ENCODE measurements at regions not wholly inside any gene's neighbourhood (a gene's known extent, or its start where the extent isn't known, plus 50 kb on each side); places are given as distances from the start of the nearest gene placed in this dataset.

DNA sequence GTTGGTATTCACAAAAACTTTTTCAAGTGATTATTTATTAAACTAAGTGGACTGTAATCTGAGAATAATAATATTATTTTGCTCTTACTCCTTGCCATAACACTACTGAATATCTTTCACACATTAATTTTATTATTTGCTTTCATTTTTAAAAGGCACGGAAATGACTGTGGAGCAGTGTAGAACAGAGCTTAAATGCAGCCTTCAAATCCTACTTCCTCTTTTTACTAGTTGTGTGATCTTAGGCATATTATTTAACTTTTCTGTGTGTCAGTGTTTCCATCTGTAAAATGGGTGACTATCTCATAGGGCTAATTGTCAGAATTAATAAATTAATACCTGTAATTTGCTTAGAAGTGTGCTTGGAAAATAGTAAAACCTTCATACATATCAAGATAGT lies 55.5 kb upstream of the SLC8A1 start:
- Mint-ChIP-seq H3K27ac (no peak overlapping the region), H3K4me1 (no peaks in the 10 kb centered on the region)

DNA sequence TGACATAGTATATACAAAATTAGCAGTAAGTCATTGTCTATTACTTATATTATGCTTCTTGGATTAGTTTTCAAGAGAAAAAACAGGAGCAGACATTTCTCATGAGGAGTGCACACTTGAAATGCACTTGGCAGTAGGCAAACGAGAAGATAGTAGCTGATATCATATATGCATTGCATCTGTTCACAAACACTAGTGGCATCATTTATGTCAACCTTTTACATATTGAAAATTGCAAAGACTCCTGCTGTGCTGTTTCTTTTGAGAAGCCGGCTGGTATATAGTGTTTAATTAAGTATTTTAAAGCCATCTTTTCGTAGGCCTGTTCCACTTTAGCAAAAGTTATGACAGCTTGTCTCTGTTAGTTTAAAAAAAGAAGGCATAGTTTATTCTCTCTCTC lies 58.4 kb upstream of the SLC8A1 start:
- Mint-ChIP-seq H3K4me1 (no peaks in the 10 kb centered on the region), H3K4me3 (no peak overlapping the region), H3K27ac (no peak overlapping the region), H3K27me3 (ENCODE audit: low read depth in 3 of 3) (peaks cover 0 to 2% (median 0%) of the 10 kb centered on the region in 3 donors), H3K9me3 (peaks cover 0 to 11% (median 4%) of the 10 kb centered on the region in 6 donors), H3K36me3 (no peaks in the 10 kb centered on the region)
- DNase-seq, result no peak

More for the DNA sequence above, 55.5 kb upstream of the SLC8A1 start:
- no peak for DNase-seq
- no peak overlapping the region for H3K4me3 Mint-ChIP-seq
- peaks cover 0 to 11% (median 4%) of the 10 kb centered on the region in 6 donors for H3K9me3 Mint-ChIP-seq
- H3K27me3 Mint-ChIP-seq (ENCODE audit: low read depth in 3 of 3), result peaks cover 0 to 3% (median 3%) of the 10 kb centered on the region in 3 donors
- no peaks in the 10 kb centered on the region for H3K36me3 Mint-ChIP-seq

DNA sequence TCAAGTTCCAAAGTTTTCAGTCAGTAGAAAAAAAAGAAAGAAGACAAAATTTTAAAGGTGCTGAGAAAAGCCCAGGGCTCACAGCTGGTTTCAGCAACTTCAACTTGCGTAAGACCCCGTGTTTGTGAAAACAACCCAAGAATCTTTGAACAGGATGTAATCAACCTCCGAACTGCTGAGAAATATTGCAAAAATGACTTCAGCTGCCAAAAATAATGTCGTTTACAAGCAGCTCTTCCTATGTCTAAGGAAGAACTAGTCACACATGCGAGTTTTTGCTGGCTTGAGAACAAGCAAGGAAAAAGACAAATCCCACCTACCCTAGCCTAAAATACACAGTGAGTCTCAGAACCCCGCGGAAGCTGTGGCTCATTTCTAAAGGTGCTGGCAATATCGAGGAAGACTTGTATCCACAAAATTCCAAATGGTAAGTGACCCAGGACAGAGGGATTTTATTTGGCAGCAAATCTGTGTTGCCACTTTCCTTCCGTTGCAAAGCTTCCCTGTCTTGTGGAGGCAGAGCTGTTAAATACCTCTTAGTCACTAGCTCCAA lies 59.8 kb upstream of the SLC8A1 start:
- no peaks in the 10 kb centered on the region for H3K36me3 Mint-ChIP-seq
- peaks cover 0 to 4% (median 0%) of the 10 kb centered on the region in 3 donors for H3K27me3 Mint-ChIP-seq (ENCODE audit: low read depth in 3 of 3)
- H3K27ac Mint-ChIP-seq, result no peak overlapping the region
- H3K9me3 Mint-ChIP-seq, result peaks cover 0 to 11% (median 4%) of the 10 kb centered on the region in 6 donors
- H3K4me3 Mint-ChIP-seq, result no peak overlapping the region
- DNase-seq, result no peak
- H3K4me1 Mint-ChIP-seq, result no peaks in the 10 kb centered on the region

DNA sequence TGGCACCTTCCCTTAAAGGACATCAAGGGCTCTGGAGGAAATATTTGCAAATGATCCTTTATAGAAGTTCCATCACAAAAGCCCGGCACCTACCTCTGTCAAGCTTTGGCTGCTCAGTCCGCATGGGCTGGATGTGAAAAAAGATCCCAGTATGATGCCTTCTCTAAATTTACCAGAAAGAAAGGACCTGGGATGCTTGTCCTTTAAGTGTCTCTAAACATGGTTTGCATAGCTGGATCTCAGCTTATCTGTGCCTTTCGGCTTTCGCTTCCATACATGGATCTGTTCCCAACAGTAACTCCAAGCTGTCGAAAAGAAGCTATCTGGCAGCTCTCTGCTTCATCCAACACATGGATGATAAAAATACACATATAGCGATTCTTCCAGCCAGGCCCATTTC lies 60.4 kb upstream of the SLC8A1 start:
- H3K4me1 Mint-ChIP-seq, result no peaks in the 10 kb centered on the region
- H3K27ac Mint-ChIP-seq, result no peak overlapping the region
- H3K4me3 Mint-ChIP-seq, result no peak overlapping the region
- no peaks in the 10 kb centered on the region for H3K36me3 Mint-ChIP-seq
- DNase-seq, result no peak
- peaks cover 0 to 4% (median 1%) of the 10 kb centered on the region in 3 donors for H3K27me3 Mint-ChIP-seq (ENCODE audit: low read depth in 3 of 3)
- H3K9me3 Mint-ChIP-seq, result peaks cover 0 to 11% (median 4%) of the 10 kb centered on the region in 6 donors

DNA sequence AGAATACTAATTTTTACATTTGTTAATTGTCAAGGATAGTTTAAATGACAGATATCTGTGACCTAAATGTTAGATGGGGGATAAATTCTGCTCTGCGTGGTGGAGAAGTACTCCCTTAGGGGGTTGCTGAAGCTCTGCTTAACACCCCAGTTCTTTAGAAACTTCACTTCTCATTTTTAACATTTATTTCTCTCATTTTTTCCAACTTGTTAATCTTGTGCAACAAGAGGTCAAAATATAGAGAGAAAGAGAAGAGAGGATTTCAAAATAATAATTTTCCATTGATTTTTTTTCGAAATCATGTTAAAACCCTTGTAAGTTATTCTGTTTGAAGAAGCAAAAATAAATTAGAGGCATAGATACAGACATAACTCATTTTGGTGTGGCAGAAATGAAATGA lies 61.3 kb upstream of the SLC8A1 start:
- Mint-ChIP-seq H3K27ac (no peak overlapping the region), H3K27me3 (ENCODE audit: low read depth in 3 of 3) (peaks cover 0 to 6% (median 1%) of the 10 kb centered on the region in 3 donors), H3K4me3 (no peak overlapping the region), H3K4me1 (no peaks in the 10 kb centered on the region), H3K9me3 (peaks cover 0 to 11% (median 5%) of the 10 kb centered on the region in 6 donors), H3K36me3 (no peaks in the 10 kb centered on the region)
- DNase-seq, result no peak

DNA sequence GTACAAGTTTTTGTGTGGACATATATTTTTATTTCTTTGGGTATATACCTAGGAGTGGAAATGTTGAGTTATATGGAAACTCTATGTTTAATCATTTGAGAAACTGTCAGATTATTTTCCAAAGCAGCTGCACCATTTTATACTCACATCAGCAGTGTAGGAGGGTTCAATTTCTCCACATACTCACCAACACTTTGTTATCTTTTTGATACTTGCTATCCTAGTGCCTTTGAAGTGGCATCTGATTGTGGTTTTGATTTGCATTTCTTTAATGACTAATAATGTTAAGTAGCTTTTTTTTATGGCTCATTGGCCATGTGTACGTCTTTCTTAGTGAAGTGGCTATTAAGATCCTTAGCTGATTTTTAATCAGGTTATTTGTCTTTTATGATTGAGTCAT lies 64.7 kb upstream of the SLC8A1 start:
- Mint-ChIP-seq H3K27me3 (ENCODE audit: low read depth in 3 of 3) (peaks cover 0 to 4% (median 1%) of the 10 kb centered on the region in 3 donors), H3K27ac (no peak overlapping the region), H3K4me1 (no peaks in the 10 kb centered on the region), H3K9me3 (peaks cover 1 to 18% (median 2%) of the 10 kb centered on the region in 6 donors), H3K36me3 (no peaks in the 10 kb centered on the region), H3K4me3 (no peak overlapping the region)
- DNase-seq, result no peak

DNA sequence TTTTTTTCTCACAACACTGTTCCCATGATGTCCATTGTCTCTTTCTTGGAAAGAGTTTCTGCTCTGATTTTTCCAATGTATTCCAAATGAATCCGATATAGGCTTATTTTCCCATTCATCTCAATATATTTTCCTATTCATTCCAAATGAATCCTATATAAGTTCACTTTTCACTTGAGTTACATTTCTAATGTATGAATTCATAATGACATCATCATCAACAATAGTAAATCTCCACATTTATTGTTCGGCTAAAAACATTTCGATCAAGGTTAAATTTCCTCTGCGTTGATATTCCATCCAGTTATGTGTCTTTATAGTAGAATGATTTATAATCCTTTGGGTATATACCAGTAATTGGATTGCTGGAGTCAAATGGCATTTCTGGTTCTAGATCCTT lies 76.7 kb upstream of the SLC8A1 start:
- Mint-ChIP-seq H3K36me3 (no peaks in the 10 kb centered on the region), H3K4me1 (no peaks in the 10 kb centered on the region), H3K4me3 (no peak overlapping the region), H3K27me3 (ENCODE audit: low read depth in 3 of 3) (no peaks in the 10 kb centered on the region), H3K9me3 (peaks cover 0 to 28% (median 15%) of the 10 kb centered on the region in 6 donors), H3K27ac (no peak overlapping the region)
- DNase-seq, result no peak

DNA sequence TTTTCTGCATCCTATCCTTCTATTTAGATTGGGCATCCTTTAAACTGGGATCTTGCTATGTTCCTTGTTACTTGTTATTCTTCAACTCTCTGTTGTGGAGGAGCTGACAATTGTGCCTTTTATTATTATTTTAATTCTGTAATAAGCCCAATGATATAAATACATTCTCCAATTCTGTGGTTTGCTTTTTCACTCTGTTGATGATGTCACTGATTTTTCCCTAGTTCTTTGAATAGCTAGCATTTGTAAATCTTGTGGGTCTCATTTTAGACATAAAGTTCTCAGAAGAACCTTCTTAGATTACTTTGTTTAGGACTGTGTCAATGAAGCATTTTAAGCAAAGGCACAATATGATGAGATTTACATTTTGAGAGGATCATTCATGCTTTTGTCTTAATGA lies 79.5 kb upstream of the SLC8A1 start:
- no peak overlapping the region for H3K4me3 Mint-ChIP-seq
- DNase-seq, result no peak
- H3K27me3 Mint-ChIP-seq (ENCODE audit: low read depth in 3 of 3), result no peaks in the 10 kb centered on the region
- no peaks in the 10 kb centered on the region for H3K4me1 Mint-ChIP-seq
- no peak overlapping the region for H3K27ac Mint-ChIP-seq
- peaks cover 0 to 28% (median 15%) of the 10 kb centered on the region in 6 donors for H3K9me3 Mint-ChIP-seq
- H3K36me3 Mint-ChIP-seq, result no peaks in the 10 kb centered on the region

DNA sequence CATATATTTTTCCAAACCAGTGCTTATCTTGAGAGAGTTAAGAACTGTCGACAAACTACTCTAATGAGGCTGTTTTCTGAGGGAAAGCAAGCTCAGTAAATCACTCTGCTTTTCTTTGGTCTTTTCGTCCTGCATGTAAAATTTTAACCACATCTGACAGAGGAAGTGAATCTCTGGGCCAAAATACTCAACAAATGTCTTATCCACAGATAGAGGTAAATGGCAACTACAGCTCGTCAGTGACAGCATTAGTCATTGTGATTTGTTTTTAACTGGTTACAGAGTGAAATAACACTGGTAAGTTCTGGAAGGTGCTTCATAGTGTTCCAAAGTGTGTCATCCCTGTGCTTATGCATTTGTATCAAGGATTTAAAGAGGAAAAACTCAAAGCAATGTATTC lies 82.6 kb upstream of the SLC8A1 start:
- H3K4me3 Mint-ChIP-seq, result no peak overlapping the region
- peaks cover 0 to 1% (median 0%) of the 10 kb centered on the region in 3 donors for H3K27me3 Mint-ChIP-seq (ENCODE audit: low read depth in 3 of 3)
- H3K9me3 Mint-ChIP-seq, result peaks cover 0 to 11% (median 4%) of the 10 kb centered on the region in 6 donors
- H3K4me1 Mint-ChIP-seq, result no peaks in the 10 kb centered on the region
- H3K27ac Mint-ChIP-seq, result no peak overlapping the region
- DNase-seq, result no peak
- no peaks in the 10 kb centered on the region for H3K36me3 Mint-ChIP-seq

DNA sequence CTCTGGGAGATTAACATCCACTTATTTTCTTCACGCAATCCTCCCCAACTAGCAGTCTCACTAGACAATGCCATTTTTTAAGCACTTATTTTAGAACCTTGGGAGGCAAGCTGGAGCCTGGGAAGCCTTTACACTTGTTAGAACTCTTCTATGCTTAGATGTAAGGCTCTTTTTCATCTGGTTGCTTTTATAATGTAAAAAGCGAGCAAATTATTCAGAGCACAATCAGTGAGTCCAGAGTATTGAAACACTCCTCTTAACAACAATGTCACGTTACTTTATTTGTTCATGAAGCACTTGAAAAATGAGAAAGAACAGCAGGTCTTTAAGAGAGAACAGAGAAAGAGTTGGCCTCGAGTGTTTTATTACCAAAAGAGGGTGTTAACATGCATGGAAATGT lies 84.1 kb upstream of the SLC8A1 start:
- H3K4me1 Mint-ChIP-seq, result no peaks in the 10 kb centered on the region
- no peak overlapping the region for H3K4me3 Mint-ChIP-seq
- H3K27me3 Mint-ChIP-seq (ENCODE audit: low read depth in 3 of 3), result peaks cover 0 to 2% (median 0%) of the 10 kb centered on the region in 3 donors
- peaks cover 0 to 6% (median 3%) of the 10 kb centered on the region in 6 donors for H3K9me3 Mint-ChIP-seq
- no peak overlapping the region for H3K27ac Mint-ChIP-seq
- H3K36me3 Mint-ChIP-seq, result no peaks in the 10 kb centered on the region
- no peak for DNase-seq

DNA sequence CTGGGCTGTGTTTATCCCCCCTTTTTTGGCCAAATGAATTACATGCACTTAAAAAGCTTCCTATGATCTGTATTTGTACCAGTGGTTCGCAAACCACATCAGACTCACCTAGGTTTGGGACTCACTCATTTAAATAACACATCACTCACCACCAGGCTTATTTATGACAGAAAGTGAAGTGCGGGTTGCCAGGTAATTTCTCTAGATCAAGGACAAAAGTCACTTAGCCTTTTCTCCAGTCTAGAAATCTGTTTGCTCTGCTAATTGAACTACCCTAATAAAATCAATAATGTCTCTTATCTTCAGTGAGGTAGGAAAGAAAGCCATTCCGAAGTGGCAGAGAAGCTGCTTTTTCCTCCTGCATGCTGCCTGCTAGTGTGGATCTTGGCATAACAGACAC lies 88.1 kb upstream of the SLC8A1 start:
- DNase-seq, result no peak
- Mint-ChIP-seq H3K36me3 (no peaks in the 10 kb centered on the region), H3K27ac (no peak overlapping the region), H3K4me3 (no peak overlapping the region), H3K9me3 (peaks cover 0 to 11% (median under 1%) of the 10 kb centered on the region in 6 donors), H3K4me1 (no peaks in the 10 kb centered on the region), H3K27me3 (ENCODE audit: low read depth in 3 of 3) (peaks cover 0 to 2% (median 0%) of the 10 kb centered on the region in 3 donors)

DNA sequence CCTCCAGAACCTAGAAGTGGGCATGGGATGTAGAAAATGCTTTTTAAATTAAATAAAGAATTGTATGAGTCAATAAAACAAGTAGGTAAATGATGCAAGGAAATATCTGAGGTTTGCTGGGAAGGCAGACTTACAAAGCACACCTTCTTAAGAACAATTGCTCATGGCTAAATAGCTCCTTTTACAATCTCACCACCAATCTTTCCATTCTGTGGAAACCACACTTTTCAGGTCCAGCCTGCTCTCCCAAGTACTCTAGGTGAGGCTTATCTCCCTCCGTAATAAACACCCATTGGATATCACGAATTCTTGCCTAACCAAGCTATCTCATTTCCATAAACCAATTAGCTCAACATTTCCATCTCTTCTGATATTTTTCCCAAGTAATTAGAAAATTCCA lies 91.5 kb upstream of the SLC8A1 start:
- Mint-ChIP-seq H3K4me1 (no peaks in the 10 kb centered on the region), H3K36me3 (no peaks in the 10 kb centered on the region), H3K27ac (no peak overlapping the region), H3K4me3 (no peak overlapping the region), H3K9me3 (peaks cover 0 to 19% (median 4%) of the 10 kb centered on the region in 6 donors), H3K27me3 (ENCODE audit: low read depth in 3 of 3) (peaks cover 0 to 2% (median 0%) of the 10 kb centered on the region in 3 donors)
- DNase-seq, result no peak

DNA sequence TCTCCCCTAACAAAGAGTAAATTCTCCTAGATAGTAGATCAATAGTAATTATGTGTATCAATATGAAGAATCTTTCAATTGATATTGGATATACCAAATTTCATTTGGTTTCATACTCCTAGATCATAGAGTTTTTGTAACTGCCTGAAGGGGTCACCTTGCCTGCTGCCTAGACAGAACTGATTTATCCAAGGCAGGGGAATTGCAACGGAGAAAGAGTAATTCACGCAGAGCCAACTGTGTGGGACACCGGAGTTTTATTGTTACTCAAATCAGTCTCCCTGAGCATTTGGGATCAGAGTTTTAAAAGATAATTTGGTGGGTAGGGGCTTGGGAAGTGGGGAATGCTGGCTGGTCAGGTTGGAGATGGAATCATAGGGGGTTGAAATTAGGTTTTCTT lies 92.2 kb upstream of the SLC8A1 start:
- no peak overlapping the region for H3K4me3 Mint-ChIP-seq
- no peak overlapping the region for H3K27ac Mint-ChIP-seq
- peaks cover 0 to 2% (median 0%) of the 10 kb centered on the region in 3 donors for H3K27me3 Mint-ChIP-seq (ENCODE audit: low read depth in 3 of 3)
- no peak for DNase-seq
- H3K36me3 Mint-ChIP-seq, result no peaks in the 10 kb centered on the region
- no peaks in the 10 kb centered on the region for H3K4me1 Mint-ChIP-seq
- peaks cover 0 to 19% (median 4%) of the 10 kb centered on the region in 6 donors for H3K9me3 Mint-ChIP-seq

DNA sequence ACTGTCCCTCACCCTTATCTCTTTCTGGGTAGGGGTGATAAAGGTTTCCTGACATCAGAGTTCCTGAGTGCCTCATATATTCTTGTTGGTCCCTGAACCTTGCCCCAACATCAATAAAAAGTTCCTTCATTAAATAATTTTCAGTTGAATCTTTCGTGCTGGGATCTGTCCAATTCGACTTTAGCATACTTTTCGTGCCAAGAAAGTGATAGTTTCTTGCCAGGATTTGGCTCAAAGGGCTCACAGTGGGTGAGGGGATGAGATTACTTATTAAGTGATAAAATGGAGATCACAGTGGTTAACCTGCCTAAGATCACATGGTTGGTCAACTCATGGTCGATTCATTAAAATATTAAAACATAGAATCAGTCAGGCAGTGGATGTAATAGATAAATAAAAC lies 93.8 kb upstream of the SLC8A1 start:
- H3K9me3 Mint-ChIP-seq, result peaks cover 0 to 19% (median 4%) of the 10 kb centered on the region in 6 donors
- H3K4me1 Mint-ChIP-seq, result no peaks in the 10 kb centered on the region
- H3K36me3 Mint-ChIP-seq, result no peaks in the 10 kb centered on the region
- no peak overlapping the region for H3K4me3 Mint-ChIP-seq
- no peak for DNase-seq
- H3K27me3 Mint-ChIP-seq (ENCODE audit: low read depth in 3 of 3), result no peaks in the 10 kb centered on the region
- H3K27ac Mint-ChIP-seq, result no peak overlapping the region

Data from immature natural killer cell (primary cell).